HuH-7 (cell line): ENCODE measurements at regions not wholly inside any gene's neighbourhood (a gene's known extent, or its start where the extent isn't known, plus 50 kb on each side); places are given as distances from the start of the nearest gene placed in this dataset.
"Not testable (repeated sequence)": the region's sequence is repeated elsewhere in the genome, so short reads cannot be mapped to it uniquely, and the experiment has no call there.

Source experiments
- DNase-seq: peaks from one replicate; pipeline ENCODE4 v3.0.0; 2011; ENCODE audit warnings: low spot score

DNA sequence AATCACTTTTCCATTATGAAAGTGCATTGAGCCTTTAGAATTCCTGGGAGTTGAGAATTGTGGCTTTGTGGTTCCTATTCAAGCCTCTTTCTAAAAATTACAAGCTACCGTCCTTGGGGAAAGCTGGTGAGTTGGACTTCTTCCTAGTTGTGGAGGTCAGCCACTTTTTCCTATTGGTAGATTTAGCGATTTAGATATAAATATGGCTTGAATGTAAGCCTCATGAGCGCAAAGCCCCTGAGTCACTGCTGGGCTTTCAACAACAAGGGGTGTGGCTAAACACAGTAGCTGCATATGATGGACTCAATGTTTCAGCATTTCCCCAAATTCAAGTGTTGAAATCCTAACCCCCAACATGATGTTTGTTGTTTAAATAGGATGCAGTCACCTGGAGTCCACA is 150.0 kb upstream of the IGFBP3 start:
- DNase-seq: no peak

DNA sequence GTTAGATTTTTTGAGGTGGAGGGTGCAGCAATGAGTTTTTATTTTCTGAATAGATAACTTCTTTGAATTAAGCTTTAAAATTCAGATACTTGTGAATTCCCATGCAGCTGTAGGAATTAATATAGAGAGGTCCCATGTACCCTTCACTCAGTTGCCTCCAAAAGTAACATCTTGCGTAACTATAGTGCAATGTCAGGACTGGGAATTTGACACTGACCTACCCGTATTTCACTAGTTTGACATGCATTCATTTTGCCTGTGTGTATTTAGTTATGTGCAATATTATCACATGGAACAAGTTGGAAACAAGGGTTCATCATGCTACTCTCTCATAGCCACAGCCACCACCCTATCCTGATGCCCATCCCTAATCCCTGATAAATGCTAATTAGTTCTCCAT is 147.1 kb upstream of the IGFBP3 start:
- no peak for DNase-seq

DNA sequence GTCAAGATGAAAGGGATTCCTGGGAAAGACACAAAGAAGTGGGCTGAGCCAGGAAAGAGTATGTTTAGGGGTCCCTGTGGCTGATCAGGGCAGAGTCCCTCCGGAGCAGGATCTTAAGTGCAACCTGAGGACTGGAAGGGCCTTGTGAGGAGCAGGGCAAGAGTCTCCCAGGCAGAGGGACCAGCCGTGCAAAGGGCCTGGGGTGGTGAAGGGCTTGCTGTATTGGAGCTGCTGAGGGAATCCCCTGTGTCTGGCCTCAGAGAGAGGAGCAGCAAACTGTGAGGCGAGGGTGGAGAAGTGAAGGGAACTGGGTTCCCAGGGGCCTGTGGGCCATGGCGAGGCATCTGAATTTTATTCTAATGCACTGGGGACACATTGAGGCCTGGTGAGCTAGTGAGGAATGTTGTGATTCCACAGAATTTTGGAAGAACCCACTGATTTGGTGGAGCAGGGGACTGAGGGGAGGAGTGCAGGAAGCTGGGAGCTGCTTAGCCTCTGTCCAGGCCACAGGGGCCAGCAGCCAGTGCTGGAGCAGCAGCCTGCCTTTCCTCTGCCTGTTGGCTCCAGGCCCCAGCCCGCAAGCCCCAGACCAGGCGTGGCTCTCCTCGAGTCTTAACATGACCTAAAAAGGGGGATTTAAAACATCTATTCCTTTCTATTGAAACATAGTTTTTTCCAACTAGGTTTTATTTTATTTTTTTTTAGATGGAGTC is 138.4 kb upstream of the IGFBP3 start:
- DNase-seq: no peak

DNA sequence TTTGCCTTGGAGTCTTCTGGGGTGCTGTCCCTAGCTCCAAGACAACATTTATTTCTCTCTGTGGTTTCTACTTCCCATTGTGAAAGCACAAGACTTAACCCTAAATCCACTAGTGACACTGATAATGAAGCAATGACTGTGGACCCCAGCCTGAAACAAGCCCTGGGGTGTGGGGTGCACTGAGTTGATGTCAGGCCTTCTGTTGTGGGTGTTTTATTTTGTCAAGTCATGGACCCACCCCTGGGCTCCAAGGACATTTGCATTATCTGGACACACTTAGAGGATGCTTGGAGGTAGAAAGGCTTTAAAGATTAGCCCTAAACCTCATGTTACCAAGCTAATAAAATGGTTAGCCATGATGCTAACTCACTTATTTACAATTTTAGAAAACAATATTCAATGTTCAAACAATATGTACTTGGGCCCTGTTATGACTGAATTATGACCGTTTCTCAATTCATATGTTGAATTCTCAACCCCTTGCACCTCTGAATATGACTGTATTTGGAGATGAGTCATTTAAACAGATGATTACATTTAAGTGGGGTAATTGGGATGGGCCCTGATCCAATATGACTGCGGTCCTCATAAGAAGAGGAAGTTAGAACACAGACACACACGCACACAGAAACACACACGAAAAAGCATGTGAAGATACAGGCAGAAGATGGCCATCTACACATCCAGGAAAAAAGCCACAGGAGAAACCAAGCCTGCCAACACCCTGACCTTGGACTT is 137.2 kb upstream of the IGFBP3 start:
- no peak for DNase-seq

DNA sequence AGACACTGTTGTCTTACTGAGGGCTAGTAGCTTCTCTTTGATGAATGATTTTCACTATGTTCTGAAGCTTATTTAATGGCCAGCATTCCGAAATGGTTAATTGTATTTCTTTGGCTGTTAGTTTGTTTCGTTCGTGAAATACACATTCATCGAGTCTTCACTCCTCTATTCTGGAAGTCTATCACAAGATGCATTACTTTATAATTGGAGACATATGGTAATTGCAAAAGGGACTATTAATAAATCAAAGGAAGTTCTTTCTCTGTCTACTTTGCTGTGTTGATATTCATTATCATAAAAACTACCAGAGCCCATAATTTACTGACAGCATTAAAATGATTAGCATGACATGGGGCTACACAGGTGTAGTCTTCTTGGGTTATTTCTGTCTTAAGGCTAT is 133.8 kb upstream of the IGFBP3 start:
- DNase-seq: no peak

DNA sequence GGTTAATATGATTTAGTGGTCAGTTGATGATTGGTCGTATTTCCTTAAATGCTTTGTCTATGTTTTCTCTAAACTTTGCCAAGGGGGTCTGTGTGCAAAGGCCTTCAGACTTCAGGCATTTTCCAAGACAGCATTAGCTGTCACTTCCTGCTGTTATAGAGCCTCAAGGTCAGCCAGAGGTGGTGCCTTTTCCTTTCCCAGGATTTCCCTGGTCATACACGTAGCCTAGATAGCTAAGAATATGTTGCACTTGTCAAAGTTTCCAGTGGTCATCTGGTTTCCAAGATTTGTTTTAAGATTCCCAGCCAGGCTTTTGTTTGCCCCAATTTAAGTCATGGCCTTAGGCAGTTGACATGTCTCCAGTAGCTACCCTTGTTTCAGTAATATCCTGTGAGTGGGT is 133.2 kb upstream of the IGFBP3 start:
- no peak for DNase-seq

DNA sequence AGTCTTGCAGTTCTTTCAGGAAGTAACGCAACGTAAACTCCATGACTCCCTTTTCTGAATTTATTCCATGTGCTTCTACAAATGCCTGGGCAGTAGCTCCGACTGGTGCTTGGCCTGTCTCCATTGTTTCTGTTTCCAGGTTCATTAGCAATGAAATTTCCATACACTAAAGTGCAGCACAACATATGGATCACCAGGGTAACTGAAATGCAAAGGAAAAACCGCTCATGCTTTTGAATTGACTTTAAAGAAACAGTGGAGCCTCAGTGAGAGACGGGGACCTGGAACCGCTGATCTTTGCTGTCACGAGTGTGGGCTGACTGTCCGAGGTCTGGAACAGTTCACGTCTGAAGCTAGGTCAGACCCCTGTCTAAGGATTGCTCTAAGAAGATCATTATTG is 126.5 kb upstream of the IGFBP3 start:
- no peak for DNase-seq

DNA sequence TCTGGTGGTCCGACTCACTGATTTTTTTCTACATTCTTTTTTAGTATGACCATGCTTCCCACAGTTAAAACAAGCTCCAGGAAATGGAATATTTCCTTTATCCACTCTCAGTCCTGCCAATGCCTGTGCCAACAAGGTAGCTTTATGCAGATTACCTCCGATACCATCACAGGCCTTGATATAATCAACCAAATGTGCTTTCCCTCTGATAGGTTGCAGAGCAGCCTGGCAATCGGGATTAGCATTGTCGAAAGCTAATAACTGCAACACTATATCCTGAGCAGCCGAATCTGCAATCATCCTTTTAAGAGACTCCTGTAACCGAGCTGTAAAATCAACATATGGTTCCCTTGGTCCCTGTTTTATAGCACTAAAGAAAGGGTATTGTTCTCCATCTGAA is 122.3 kb upstream of the IGFBP3 start:
- not testable (repeated sequence) for DNase-seq

DNA sequence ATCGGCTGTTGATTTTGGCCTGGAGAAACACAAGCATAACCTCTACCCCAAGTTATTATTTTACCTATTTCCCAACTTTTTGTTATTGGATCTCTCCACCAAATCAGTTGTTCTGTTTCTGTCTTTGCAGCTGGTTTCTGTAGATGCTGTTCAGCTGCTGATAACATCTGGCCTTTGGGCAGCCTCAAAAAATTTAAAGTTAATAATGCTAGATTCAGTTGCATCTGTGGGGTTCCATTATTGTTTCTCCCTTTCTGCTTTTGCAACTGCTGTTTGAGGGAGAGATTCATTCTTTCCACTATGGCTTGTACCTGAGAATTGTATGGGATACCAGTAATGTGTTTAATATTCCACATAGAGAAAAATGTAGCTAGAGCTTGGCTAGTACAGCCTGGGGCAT is 118.7 kb upstream of the IGFBP3 start:
- not testable (repeated sequence) for DNase-seq

DNA sequence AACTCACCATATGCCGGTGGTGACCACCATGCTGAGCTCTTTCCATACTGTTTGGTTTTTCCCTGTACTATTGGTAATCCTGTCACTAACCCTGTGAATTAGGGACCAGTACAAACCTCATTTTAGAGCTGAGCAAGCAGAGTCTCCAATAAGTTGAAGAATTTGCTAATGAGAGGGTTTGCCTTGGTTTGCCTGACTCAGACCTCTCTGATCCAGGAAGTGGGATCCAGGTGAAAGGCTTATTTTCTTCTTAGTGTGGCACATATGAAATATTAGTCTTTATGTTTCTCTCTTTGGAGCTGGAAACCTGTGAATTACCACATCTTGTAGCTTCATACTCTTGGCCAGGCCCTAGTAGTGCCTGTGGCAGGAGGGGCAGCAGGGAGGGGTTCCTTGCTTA is 114.1 kb upstream of the IGFBP3 start:
- no peak for DNase-seq

DNA sequence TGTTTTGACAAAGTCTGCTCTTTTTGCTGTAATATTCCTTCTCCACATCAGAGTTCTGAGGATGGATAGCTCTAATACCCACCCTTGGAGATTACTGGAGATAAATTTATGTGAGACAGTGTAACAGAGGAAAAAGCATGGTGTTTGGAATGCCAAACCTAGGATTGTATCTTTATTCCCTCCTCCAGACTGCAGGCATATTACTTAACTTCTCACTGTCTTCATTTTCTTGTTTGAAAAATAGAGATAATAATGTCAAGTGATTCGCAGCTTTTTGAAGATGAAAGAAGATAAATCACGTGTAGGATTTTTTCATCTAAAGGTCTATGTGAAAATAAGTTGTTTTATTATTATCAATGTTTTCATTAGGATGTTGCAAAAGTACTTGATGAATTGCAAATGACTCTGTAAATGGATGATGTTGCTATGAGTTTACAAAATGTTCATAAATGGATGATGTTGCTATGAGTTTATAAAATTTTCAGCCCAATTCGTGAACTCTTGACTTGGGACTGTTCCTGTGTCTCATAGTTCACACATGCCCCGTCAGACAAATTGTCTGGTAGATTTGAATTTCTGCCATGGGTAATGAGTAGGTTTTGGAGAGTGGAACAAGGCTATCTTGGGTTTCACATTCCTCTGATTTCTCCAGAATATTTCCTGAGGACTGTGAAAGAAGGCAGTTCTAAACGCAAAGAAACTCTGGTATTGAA is 113.1 kb upstream of the IGFBP3 start:
- no peak for DNase-seq

DNA sequence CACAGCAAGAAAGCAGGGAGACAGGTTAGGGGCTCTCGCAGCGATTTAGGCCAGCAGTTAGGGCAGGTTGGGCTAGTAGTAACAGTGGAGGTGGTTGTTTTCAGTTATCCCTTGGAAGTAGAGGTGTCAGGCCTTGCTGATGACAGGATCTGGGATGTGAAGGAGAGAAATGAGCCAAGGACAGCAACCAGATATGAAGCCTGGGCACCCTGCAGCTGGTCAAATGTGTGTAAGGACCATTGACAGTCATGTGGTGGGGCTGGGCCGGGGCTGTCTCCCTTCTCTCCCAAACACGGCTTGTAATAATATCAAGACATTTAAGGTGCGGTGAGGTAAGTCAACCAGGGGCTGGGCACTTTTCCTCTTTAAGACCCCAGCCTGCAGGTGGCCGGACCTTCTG is 112.5 kb upstream of the IGFBP3 start:
- DNase-seq: no peak

DNA sequence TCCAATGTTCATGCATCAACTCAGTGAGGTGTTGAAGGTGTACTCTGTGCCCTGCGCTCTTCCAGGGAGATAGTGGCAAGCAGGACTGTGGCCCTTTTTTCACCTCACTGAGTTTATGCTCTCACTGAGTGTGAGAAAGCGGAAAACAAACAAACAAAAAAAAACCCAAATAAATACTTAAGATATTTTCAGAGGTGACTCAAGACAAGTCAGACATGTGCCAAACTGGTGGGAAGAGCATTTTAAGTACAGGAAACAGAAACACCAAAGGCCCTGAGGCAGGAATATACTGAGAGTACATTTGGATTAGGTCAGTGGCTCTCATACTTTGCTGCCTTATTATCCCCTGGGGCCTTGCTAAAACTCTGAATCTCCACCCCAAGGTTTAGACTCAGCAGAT is 111.9 kb upstream of the IGFBP3 start:
- DNase-seq: no peak

DNA sequence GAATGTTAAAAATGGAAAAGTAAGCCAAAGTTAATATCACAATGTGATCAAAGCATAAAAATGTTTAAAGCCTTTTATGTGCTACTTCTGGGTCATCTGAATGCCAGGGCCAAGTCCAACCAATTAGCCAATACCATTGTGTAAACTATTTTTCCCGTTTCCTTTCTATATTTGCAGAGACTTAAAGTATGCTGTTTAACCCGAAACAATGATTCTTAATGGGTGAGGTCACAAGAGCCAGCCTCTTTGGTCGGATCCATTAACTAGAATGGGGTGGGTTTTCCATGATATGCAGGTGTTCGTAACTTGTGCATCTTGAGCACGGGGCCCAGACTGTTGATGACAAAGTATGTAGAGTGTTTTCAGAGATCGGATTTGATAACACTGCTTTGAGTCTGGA is 111.3 kb upstream of the IGFBP3 start:
- DNase-seq: no peak

DNA sequence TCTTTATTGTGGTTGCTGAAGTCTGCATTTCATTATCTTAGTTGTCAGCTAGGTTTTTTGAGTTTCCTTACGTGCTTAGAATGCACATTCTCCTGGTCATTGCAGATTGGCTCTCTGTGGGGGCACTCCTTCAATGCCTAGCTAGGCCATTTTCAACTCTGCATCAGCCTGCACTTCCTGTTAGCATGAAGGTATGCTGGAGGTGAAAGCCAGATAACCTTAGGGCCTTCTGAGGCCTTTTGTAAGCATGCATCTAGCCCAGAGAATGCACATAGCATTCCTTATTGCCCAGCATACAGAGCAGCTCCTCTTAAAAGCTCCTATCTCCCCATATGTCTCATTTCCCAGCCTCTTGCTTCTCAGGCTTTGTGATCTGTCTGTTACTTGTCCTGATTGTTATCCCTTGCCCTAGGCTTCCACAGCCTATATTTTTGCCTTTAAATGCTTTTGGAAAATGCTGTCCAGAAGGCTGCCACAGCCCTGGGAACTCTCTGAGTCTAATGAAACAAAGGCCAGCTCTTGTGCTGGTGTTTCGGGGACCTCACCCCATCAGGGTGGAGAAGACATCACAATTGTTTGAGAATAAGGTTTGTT is 108.1 kb upstream of the IGFBP3 start:
- no peak for DNase-seq

DNA sequence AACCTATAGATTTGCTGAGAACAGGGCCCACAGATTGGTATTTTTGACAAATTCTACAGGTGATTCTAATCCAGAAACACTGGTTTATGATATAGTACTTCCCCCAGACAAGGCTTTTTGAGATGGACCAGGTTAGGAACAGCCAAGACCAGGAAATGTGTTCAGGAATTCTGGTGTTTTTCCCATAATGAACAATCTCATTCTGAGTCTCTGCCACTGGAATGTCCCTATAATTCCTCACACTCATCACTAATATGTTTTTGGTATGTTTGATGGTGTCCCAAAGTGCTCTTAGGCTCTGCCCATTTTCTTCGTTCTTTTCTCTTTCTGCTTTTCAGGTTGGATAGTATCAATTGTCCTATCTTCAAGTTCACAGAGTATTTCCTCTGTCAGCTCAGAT is 107.2 kb upstream of the IGFBP3 start:
- no peak for DNase-seq

DNA sequence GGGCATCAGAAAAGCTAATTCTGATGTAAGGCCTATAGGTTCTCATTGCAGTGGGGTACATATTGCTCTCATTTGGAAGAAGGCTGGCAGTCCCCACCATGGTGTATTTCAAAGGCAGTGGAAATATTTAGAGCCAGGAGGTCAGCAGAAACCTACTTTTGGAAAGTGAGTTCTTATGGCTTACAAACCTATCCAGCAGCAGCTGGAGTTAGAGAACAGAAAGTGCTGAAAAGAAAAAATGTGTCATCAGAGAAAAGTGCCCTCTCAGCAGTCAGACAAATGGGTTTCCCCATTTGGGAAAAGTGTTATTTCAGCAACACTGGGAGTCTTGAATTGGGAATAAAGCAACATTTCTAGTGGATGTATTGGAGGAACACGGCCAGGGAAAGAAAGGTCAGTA is 105.7 kb upstream of the IGFBP3 start:
- DNase-seq: no peak

DNA sequence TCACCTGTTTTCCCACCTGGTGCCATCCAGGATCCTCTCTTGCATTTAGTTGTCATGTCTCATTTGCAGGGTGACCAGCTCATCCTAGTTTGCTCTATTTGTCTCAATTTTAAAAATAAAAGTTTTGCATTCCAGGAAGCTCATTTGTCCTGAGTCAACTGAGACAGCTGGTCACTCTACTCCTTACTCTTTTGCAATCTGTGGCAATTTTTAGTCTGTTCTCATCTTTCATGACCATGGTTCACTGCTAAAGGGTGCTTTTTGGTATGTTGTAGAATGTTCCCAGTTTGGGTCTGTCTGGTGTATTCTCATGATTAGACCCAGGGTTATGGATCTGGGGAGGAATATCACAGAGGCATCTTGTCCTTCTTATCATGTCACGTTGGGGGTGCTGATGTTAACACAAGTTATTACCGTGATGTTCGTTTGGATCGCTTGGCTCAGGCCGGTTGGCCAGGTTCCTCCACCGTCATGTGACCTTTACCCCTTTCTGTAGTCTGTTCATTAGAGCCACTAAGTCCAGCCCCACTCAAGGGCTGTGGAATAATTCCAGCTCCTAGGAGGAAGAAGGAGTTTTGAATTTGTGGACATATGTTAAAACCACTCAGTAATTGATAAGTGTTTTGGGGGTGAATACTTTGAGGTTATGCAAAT is 103.3 kb upstream of the IGFBP3 start:
- no peak for DNase-seq

DNA sequence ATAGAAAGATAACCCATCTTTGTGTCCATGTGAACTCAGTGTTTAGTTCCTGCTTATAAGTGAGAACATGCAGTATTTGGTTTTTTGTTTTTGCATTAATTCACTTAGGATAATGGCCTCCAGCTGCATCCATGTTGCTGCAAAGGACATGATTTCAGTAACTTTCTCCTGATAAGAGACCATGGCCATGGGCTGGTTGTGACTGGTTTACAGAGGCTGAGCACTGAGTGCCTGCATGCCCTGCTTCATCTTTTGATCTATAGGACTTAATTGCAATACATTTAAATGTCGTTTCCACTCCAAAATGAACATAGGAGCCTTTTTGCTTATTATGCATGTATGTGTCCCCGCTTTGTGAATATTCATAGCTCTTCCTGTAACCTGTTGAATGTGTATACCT is 101.3 kb upstream of the IGFBP3 start:
- DNase-seq: no peak

DNA sequence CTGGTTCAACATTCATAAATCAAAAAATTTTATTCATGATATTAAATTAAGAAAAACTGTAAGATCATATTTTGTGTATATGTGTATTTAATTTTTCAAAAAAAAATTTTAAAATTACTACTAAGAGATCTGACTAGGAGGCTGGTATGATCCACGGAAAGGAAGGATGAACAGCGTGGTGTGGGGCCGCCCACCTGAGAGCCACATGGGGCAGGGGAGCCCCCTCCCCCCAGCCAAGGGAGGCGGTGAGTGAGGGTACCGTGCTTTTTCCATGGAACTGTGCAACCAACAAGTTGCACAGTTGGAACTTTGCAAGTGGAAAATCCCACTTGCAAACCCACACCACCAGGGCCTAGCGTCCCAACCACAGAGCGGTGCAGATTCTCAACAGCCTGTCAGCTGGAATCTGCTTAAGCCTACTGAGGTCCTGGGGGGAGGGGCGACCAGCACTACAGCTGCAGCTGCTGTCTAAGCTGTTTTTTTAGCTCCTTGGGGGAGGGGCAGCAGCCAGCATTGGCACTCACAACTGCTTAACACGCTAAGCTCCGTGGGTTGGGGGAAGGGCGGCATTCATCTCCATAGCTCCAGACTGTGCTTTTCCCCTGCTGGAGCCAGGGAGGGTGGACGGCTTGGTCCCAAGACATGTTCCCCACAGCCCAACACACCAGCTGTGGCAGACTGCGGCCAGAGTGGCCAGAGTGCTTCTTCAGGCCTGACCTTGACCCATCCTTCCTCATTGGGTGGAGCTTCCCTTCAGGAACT is 94.2 kb upstream of the IGFBP3 start:
- no peak for DNase-seq

DNA sequence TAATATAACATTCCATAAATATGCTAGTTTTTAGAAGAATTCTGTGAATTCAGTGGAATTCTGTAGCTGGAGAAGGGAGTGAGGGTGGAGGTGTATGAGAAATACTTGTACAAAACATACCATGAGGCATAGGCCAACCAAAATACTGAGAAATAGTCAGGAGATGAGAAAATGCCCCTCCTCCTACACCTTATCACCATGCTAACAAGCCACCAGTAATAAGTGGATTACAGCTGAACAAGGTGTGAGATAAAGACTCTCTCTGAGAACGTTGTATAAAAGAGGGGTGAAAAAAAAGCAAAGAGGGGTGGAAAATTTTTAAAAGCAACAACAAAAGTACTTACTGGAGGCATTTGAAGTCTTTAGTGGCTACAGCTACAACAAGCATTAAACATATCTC is 90.4 kb upstream of the IGFBP3 start:
- no peak for DNase-seq

DNA sequence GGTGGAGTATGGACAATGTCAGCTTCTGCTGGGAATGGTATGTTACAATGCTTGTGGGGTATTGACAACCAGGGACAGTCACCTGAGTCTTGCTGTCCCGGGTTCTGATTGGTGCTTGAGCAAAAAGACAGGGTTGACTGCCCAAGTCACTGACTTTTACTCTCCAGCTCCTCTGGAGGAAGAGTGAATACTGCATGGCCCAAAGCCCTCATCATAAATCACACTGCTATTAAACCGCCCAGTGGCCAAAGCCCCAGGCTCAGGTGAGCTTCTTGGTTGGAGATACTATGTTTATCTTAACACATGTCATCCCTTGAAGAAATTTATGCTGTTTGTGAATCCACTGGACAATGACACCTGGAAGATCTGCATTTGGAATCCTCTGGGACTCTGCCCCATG is 90.0 kb upstream of the IGFBP3 start:
- DNase-seq: no peak
